RCC 7860 (cell line): ENCODE measurements at regions not wholly inside any gene's neighbourhood (a gene's known extent, or its start where the extent isn't known, plus 50 kb on each side); places are given as distances from the start of the nearest gene placed in this dataset.

Experiments
- DNase-seq: peaks from one replicate; pipeline ENCODE4 v3.0.0-alpha.2; 2015; ENCODE audit warnings: low spot score
- FAIRE-seq: peaks from 2 replicates; lab custom pipeline; 2012; peaks lifted over from hg19 to GRCh38; lab: Jason Lieb, UNC

DNA sequence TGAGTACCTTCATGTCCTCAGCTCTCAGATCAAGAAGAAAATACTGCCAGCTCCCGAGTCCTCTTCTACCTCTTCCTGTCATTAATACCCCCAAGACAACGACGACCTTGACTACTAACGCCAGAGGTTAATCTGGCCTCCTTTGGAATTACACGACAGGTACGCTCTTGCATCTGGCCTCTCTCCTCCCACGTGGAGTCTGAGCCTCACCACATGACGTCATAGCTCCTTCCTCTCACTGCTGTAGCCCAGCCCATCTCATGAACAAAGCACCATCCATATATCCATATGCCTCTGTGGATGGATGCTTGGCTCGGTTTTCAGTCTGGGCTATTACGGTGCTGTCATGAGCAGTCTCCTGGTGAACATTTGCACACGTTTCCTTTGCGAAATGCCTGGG, 110.2 kb upstream of the TNRC6C start:
- FAIRE-seq, result no peak
- no peak for DNase-seq

DNA sequence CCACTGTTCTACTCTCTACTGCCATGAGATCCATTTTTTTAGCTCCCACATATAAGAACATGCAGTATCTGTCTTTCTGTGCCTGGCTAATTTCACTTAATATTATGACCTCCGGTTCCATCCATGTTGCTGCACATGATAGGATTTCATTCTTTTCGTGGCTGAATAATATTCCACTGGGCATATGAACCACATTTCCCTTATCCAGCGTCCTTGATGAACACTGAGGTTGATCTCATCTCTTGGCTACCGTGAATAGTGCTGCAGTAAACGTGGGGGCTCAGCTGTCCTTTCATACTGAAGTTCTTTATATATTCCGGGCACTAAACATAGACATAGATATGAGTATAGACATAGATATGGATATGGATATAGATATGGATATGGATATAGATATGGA, 109.3 kb upstream of the TNRC6C start:
- DNase-seq, result no peak
- no peak for FAIRE-seq

DNA sequence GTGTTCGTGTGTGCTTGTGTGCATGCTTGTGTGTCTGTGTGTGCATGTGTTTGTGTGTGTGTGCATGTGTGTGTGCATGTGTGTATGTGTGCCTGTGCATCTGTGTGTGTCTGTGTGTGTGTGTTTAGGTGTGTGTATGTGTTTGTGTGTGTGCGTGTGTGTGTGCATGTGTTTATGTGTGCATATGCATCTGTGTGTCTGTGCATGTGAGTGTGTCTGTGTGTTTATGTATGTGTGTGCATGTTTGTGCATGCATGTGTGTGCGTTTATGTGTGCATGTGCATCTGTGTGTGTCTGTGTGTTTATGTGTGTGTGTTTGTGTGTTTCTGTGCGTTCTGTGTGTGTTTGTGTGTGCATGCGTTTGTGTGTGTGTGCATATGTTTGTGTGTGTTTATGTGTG, 106.6 kb upstream of the TNRC6C start:
- no peak for DNase-seq
- no peak for FAIRE-seq

DNA sequence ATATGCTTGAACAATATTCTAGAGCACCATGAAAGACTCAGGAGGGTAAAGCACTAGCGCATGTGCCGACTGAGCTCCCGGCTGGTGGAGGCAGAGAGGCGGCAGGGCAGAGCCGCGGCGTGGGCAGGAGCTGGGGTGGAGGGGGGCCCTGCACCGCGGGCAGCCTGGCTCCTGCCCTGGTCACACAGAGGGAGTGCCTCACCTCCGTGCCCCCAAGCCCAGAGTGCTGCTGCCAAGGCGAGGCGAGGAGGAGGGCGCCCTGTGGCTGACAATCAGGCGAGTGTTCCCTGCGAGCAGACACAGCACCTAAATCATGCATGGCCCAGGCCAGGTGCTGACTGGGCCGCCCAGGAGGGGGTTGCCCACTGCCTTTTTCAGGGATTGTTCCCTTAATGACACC, 105.8 kb upstream of the TNRC6C start:
- DNase-seq (no peak), FAIRE-seq (no peak)

DNA sequence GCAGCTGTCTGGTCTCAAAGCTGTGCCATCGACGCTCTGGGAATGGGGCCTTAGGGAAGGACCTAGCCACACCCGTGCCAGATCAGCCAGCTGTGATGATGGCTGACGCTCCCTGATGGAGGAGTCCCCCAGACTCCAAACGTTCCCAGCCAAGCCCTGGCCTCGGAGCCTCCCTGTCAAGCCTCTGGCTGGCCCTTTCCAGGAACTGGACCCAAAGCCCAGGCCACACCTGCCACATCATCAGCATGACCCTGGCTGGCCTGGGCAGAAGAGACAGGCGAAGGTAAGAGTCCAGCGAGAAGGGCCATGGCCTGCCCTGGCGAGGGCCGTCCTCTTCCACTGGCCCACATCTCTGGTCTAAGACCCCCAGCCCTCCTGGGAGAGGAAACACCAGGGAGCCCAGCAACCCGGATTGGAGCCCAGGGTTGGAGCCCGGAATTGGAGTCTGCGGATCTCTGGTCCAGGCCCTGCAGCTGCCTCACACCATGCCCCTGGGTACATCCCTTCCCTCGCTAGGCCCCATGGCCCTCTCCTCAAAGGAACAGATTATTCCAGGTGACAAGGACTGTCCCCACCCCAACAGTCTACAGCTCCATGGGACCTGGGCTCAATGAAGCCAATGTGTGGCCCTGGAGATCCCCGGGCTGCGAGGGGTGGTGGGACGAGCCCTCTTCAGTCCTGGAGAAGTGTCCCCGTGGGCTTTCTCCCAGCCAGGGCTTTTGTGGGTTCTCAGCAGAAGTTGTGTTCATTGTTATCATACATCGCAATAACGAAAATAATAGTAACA, 105.1 kb upstream of the TNRC6C start:
- FAIRE-seq, result no peak
- DNase-seq, result no peak

DNA sequence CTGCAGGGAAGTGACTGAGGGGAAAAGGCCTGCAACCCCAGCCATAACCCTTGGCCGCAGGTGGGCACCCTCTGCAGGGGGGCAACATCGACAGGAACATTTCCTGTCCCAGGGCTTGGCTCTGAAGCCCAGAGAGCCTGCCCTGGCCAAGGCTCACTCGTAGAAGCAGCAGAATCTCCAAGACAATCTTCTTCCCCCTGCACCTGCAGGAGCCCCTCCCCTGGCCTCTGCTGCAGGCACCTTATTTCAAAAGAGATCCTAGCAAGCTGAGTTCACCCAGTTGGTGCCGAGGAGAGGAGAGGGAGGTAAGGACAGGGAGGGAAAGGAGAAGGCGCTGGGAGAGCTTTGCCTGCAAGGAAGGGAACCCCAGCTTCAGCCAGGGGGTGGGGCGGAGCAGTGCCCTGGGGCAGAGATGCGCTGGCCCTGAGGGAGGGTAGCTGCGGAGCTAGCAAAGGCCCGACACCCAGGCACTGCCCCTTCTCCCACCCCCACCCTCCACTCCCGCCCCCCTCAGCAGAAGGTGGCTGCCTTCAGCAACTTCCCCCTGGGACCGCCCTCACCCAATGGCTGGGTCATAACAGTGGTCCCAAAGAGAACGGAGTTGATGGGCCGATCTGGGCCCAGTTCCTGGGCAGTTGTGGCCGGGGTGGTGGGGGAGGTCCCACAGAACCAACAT, 104.3 kb upstream of the TNRC6C start:
- DNase-seq (no peak), FAIRE-seq (no peak)

DNA sequence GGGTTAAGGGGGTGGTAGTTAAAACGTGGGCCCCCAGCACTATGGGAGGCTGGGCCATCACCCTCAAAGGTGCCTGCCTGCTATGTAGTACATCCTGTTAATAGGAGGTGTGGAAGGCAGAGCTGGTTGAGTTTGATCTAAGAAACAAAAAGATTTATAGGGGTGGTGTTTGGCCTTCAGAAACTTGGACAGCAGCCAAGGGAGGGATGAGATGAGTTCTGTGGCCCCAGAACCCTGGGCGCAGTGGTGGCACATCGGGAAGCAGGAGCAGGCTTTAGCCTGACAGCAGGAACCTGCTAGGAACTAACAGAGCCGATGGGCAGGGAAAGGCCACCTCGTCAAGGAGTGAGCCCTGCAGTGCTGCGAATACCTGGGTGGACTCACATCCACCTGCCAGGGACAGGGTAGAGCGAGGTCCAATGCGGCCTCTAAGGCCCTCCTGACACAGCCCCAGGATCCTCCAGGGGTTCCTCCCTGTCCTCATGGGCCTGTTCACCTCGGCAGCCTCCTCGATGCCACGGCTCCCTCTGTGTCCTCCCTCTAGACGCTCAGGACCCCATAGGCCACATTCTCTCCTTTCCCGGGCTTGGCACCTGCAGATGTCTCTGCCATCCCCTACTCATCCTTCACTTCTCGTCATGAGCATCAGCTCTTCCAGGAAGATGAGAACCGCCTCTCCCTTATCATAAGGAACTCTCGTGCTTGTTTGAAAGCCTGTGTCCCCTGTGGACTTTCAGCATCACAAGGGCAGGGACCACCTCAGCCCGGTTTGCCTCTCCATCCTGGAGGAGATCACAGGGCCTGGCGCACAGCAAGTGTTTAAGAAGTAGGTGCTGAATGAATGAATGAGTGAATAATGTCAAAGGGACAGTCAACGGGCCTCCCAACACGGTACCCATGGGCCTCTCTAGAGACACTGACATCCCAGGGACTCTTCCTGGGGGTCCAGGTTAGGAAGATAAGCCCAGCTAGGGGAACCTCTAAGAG, 103.5 kb upstream of the TNRC6C start:
- DNase-seq, result no peak
- FAIRE-seq, result no peak

DNA sequence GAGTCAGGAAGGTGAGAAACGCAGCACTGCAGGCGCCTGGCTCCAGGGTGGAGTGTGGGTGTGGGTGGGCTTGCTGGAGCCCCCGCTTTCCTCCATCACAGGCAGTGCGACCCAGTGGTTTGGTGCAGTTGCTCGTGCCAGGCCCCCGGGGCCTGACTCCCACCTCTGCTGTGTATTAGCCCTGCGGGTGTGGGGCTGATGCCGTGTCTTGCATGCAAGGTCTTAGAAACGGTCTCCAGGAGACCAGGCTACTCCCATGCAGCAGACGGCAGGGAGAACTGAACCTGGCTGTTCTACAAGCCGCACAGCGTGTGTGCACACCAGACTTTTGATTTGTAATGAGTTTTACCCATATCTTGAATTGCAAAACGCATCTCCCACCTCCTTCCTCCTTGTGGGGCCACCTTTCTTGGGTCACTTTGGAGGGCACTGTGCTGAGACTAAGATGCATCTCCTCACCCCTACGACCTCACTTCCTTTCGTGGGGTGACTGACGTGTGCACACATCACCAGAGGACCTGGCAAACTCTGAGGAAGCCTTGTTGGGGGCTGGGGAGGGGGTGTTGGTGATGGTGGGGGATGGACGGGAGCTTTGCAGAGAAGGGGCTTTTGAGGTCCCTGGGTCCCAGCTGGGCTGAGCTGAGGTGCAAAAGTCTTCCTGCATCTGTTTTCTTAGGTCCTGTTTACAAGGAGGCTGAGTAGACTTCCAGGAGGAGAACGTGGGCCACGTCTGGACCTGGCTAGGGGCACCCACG, 101.8 kb upstream of the TNRC6C start:
- DNase-seq (no peak), FAIRE-seq (no peak)

DNA sequence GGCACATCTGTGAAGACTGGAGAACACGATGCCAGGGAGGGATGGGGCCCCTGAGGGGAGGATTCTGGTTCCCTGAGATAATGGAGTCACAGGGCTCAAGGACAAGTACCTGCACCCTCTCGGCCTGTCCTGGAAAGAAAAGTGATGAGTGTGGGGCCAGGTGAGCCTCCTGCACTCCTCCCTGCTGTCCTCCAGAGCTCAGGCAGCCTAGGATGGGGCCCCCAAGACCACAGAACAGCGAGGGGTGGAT, 101.3 kb upstream of the TNRC6C start:
- DNase-seq, result no peak
- no peak for FAIRE-seq

DNA sequence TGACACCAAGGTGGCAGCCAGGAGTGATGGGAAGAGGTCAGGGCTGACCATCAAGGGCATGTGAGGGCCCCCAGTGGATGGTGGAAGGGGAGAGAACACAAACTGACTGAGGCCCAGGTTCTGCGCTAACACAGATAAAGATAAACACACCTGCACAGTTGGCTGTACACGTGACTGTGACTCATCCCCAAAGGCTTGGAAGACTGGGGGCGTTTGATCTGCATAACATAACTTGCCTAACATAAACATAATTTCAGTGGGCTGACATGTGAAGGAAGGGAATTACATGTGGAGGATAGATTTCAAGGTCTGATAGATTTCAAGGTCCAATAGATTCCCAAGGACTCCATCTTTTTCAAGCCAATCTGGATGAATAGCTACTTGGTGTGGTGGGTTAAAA, 100.9 kb upstream of the TNRC6C start:
- FAIRE-seq (no peak), DNase-seq (no peak)

DNA sequence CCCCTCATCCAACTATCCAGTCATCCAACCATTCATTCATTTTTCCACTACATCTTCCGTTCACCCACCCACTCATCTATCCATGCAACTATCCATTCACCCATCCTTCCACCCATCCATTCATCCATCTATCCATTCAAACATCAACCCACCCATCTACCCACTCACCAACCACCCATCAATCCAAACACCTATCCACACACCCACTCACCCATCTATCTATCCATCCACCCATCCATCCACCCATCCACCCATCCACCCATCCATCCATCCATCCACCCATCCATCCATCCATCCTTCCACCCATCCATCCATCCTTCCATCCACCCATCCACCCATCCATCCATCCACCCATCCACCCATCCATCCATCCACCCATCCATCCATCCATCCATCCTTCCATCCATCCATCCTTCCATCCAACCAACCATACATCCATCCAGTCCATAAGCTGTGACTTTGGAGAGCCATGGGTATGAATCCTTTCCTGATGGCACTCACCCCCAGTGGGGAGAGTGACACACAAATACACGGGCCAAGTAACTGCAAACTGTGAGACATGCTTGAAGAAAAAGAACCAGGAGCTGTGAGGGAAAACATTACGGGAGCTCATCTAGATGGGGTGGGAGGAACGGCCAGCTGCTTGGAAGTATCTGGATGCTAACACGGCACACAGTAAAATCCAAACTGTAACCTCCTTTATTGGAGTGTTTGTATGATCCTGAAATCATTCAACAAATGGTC, 100.0 kb upstream of the TNRC6C start:
- FAIRE-seq (no peak), DNase-seq (no peak)

DNA sequence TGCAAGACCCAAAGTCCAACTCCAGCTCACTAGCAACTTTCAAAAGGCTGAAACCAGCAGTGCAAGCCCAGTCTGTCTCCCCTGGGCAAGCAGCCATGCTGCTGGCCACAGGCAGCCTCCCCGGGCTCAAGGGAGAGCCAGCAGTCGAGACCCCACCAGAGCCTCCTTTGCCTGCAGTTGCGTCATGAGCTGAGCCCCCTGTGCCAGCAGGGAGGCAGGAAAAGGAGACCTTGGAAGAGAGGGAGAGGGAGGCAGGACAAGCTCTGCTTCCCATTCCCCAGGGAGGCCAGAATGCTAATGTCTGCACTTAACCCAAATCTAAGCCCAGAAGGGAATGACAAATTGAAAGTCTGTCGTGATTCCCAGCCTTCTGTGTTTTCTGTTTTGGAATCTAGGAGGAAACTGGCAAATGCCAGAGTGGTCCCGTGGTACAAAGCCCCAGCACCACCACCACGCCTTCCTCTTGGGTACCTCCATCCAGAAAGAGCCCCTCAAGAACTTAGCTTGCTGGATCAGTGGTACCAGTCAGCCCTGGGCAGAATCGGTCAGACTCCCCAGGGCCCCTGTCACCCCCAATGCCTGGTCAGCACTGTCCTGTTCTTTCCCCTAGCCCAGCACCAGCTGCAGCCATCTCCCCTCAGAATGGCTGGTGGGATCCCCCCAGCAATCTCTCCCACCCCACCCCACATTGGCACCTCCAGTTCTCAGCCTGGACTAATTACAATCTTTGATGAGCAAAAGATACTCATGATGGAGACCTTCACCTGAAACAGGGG, 99.3 kb upstream of the TNRC6C start:
- DNase-seq (no peak), FAIRE-seq (no peak)

DNA sequence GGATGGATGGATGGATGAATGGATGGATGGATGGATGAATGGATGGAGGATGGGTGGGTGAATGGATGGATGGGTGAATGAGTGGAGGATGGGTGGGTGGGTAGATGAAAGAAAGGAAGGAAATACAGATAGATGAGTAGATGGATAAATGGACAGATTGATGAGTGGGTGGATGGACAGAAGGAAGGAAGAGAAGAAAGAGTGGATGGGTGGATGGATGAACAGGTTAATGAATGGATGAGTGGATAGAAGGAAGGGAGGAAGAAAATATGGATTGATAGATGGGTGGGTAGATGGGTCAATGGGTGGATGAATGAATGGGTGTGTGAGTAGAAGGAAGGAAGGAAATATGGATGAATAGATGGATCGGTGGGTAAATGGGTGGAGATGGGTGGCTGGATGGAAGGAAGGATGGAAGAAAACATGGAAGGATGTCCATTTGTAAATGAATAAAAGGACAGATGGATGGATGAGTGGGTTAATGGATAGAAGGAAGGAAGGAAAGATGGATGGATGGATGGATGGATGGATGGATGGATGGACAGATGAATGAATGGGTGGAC, 97.3 kb upstream of the TNRC6C start:
- DNase-seq (no peak), FAIRE-seq (no peak)

DNA sequence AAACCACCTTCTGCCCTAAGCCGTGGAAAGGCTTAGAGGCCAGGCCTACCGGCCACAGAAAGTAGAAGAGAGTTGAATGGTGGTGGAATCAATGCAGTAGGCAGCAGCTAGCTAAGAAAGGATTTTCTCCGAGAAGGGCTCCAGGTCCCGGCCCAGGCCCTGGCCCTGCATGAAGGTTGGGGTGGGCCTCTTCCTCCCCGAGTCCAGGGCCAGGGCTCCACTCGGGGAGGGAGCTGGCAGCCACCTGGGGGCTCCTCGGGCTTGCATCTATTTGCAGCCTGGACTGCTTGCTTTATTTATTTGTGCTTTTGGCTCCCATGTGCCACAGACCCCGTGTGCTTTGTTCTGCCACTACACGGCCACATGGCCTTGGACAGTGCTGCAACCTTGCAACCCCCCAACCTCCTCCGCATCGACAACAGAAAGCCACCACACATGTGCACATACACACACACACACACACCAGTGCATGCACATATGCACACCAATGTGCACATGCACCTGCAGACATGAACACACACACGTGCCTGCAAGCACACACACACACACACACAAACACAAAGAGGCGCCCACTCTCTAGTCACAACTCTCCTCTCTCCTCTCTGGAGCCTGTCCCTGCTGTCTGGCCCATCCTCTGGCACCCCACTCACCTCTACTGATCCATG, 96.4 kb upstream of the TNRC6C start:
- no peak for FAIRE-seq
- DNase-seq, result no peak

DNA sequence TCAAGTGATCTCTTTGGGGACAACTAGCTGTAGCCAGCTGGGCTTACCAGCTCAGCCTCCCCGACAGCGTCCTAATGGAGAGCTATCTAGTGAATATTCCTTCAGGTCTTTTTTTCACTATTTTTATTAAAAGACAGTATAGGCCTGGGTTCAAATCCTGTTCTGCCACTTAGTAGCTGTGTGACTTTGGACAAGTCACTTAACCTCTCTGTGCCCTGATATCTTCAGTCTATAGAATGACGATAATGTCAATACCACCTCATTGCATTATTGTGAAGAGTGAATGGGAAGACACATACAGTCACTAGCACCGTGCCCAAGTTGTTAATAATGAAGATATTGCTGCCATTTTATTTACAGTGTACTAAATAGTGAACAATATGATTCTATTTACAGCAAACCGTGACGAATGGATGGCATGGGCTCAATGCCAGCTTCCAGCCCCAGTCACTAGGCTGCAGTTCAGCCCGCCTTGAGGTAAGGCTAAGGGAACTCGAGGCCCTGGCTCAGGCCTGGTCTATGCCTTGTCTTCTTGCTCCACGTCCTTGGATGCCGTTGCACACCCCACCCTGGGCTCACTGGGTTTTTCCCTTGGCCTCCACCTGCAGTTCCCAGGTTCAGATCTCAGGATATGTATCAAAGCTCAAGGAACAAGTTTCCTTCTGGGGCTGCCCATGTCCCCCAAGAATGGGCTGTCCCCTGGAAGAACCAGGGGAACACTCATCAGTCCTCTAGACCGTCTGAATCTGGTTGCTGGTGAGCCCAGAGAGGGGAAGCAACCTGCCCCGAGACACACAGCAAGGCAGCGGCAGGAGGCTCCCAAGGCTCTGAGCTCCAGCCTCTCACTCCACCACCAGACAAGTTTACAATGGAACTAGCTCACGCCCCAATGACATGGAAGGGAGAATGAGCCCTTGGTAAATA, 95.4 kb upstream of the TNRC6C start:
- no peak for FAIRE-seq
- no peak for DNase-seq

DNA sequence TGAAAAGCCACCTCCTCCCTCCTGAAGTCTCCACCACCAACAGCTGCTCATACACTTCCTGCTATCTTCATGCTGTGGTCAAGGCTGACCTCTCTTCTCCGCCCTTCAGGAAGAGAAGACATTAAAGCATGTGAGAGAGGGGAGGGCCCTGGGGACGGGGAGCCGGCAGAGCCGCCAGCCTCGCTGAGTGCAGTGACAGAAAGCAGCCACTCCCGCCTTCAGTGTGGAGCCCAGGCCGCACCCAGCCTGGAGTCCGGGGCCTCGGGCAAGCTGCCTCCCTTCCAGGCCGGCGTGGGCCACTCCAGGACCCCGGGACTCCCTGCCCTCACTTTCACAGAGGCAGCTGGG, 94.7 kb upstream of the TNRC6C start:
- FAIRE-seq (no peak), DNase-seq (no peak)

DNA sequence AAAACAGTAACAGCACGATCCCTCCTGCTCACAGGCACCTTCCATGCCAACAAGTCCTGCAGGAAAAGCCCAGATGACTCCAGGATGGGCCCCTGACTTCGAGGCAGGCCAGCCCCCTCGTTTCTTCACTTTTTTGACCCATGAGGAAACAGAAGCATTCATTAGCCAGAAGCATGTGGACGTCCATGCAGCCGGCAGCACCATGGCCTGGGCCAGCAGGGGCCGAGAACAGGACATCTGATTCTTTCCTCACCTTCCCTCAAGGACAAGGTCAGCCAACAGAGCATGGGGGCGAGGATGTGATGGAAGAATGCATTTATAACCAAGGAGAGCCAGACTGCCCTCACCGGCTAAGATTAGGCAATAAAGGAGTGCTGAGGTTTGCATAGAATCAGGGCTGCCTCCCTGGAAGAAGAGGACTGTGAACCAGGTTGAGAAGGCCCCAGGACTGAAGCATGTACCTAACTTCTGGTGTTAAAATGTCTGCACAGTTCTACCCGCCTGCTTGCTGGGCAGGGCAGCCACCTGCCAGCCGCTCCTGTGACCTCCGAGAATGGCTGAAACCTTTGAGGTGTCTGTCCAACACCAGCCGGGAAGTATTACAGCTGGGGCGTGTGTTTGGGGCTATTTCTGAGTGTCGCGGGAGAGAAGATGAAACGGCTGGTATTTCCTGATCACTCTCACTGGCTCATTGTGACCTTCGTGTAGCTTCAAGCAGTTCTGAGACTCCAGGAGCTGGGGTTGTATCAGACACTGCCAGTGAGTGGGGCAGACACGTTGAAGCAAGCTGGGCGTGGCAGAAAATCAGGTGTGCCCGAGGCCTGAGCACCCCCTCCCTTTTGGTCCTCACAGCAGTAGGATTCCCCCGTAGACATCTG, 94.0 kb upstream of the TNRC6C start:
- DNase-seq, result no peak
- no peak for FAIRE-seq
